Osteoblast (primary cell): ENCODE measurements at regions not wholly inside any gene's neighbourhood (a gene's known extent, or its start where the extent isn't known, plus 50 kb on each side); places are given as distances from the start of the nearest gene placed in this dataset.

Experiments
- DNase-seq: peaks from one replicate; pipeline ENCODE4 v3.0.0; 2011; ENCODE audit warnings: low spot score, mixed read lengths; ENCODE audit not compliant: insufficient read length; ENCODE audit errors: missing footprints
- H2AFZ ChIP-seq: 2 replicates; pipeline ENCODE4 v1.6.0; 2011; ENCODE audit warnings: mild to moderate bottlenecking, low read length
- H3K27ac ChIP-seq: 2 replicates; pipeline ENCODE4 v1.5.1; 2011; ENCODE audit warnings: mild to moderate bottlenecking, low read depth, low read length, moderate library complexity
- H3K27me3 ChIP-seq: 2 replicates; pipeline ENCODE4 v1.6.0; 2012; ENCODE audit warnings: mild to moderate bottlenecking, control low read depth, inconsistent platforms, low read length, moderate library complexity; ENCODE audit not compliant: insufficient read depth
- H3K36me3 ChIP-seq: 2 replicates; pipeline ENCODE4 v1.5.1; 2011; ENCODE audit warnings: mild to moderate bottlenecking, low read length, control low read depth, moderate library complexity; ENCODE audit not compliant: insufficient read depth
- H3K4me1 ChIP-seq: 2 replicates; pipeline ENCODE4 v1.5.1; 2011; ENCODE audit warnings: mild to moderate bottlenecking, low read length, control low read depth, moderate library complexity; ENCODE audit not compliant: insufficient read depth
- H3K4me2 ChIP-seq: 2 replicates; pipeline ENCODE4 v1.6.0; 2011; ENCODE audit warnings: mild to moderate bottlenecking, low read length; ENCODE audit not compliant: insufficient read depth
- H3K4me3 ChIP-seq: fragments of 200-600 bp; sonication (generic); 3 replicates; pipeline ENCODE4 v1.5.1; 2012; ENCODE audit warnings: mild to moderate bottlenecking, low read length, inconsistent platforms; ENCODE audit not compliant: insufficient read depth
- H3K79me2 ChIP-seq: 2 replicates; pipeline ENCODE4 v1.6.0; 2012; ENCODE audit warnings: mild to moderate bottlenecking, low read length, control low read depth, inconsistent platforms; ENCODE audit not compliant: insufficient read depth
- H3K9me3 ChIP-seq: 2 replicates; pipeline ENCODE4 v1.5.1; 2011; ENCODE audit warnings: low read depth, low read length, control low read depth
- H4K20me1 ChIP-seq: 2 replicates; pipeline ENCODE4 v1.6.0; 2012; ENCODE audit warnings: mild to moderate bottlenecking, low read length, control low read depth; ENCODE audit not compliant: insufficient read depth
- TF ChIP-seq, protein P1 (sequence below): IDR thresholded peaks from 2 replicates; pipeline ENCODE4 v1.5.1; 2011; ENCODE audit warnings: mild to moderate bottlenecking, low read depth, low read length, moderate library complexity; ENCODE audit errors: extremely low read depth

DNA sequence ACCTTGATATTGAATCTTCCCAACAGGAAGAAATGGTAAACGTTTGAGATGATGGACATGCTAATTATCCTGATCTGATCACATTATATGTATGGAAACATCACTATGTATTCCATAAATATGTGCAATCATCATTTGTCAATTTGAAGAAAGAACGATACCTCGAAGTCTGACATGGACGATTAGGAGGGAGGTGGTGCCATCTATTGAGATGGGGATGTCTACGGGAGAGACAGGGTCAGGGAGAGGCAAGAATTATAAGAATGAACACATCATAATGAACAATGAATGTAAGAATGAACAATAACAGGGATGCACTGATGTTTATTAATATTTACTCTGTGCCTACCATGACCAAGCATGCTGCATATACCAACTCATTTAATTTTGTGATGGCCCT, 93.7 kb upstream of the SOD3 start:
- Histone ChIP-seq H3K36me3 (no peaks in the 10 kb centered on the region), H2AFZ (no peak overlapping the region), H3K9me3 (no peaks in the 10 kb centered on the region), H3K4me3 (no peak overlapping the region), H3K27me3 (no peaks in the 10 kb centered on the region), H4K20me1 (no peaks in the 10 kb centered on the region), H3K4me1 (no peaks in the 10 kb centered on the region), H3K4me2 (no peak overlapping the region), H3K79me2 (no peaks in the 10 kb centered on the region), H3K27ac (no peak overlapping the region)
- no peak for DNase-seq
- TF ChIP-seq, protein P1, sequence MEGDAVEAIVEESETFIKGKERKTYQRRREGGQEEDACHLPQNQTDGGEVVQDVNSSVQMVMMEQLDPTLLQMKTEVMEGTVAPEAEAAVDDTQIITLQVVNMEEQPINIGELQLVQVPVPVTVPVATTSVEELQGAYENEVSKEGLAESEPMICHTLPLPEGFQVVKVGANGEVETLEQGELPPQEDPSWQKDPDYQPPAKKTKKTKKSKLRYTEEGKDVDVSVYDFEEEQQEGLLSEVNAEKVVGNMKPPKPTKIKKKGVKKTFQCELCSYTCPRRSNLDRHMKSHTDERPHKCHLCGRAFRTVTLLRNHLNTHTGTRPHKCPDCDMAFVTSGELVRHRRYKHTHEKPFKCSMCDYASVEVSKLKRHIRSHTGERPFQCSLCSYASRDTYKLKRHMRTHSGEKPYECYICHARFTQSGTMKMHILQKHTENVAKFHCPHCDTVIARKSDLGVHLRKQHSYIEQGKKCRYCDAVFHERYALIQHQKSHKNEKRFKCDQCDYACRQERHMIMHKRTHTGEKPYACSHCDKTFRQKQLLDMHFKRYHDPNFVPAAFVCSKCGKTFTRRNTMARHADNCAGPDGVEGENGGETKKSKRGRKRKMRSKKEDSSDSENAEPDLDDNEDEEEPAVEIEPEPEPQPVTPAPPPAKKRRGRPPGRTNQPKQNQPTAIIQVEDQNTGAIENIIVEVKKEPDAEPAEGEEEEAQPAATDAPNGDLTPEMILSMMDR = no peak

DNA sequence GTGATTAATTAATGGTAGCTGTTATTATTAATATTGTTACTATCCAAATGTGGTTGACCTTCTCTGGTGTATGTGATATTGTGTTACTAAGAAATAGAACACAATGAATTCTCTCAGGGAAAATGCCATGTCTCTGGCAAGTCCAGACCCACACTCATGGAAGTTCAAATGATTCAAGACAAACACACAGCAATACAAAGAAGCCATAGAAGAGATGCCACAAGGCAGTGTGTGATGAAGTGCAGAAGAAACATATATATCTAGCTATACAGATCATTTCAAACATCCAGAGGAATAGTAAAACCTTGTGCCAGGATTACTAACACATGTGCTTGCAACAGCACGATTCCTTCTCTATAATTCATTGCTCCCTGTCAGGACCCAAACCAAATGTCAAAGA, 93.1 kb upstream of the SOD3 start:
- no peak for DNase-seq
- H3K27ac ChIP-seq = no peak overlapping the region
- no peaks in the 10 kb centered on the region for H3K79me2 ChIP-seq
- H2AFZ ChIP-seq = no peak overlapping the region
- H3K4me3 ChIP-seq = no peak overlapping the region
- H3K4me2 ChIP-seq = no peak overlapping the region
- H4K20me1 ChIP-seq = no peaks in the 10 kb centered on the region
- no peaks in the 10 kb centered on the region for H3K36me3 ChIP-seq
- TF ChIP-seq, protein P1 = no peak
- H3K4me1 ChIP-seq = no peaks in the 10 kb centered on the region
- no peaks in the 10 kb centered on the region for H3K27me3 ChIP-seq
- no peaks in the 10 kb centered on the region for H3K9me3 ChIP-seq

DNA sequence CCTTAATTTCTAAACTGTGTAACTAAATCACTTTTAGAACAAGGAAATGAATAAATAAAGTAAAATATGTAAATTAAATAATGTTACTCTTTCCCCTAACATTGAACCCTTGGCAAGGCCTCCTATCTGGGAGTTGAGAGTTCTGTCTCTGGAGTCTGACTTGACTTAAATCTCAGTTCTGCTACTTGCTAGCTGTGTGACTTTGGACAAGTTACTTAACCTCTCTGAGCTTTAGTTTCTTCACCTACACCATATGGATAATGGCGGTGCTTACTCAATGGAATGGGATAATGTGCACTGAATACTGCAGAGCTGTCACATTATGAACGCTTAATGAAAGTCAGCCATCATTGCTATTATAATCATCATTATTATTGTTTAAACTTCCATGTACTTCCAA, 92.1 kb upstream of the SOD3 start:
- Histone ChIP-seq H3K4me3 (no peak overlapping the region), H3K27ac (no peak overlapping the region), H3K9me3 (no peaks in the 10 kb centered on the region), H3K79me2 (no peaks in the 10 kb centered on the region), H4K20me1 (no peaks in the 10 kb centered on the region), H3K4me1 (no peaks in the 10 kb centered on the region), H2AFZ (no peak overlapping the region), H3K27me3 (no peaks in the 10 kb centered on the region), H3K36me3 (no peaks in the 10 kb centered on the region), H3K4me2 (no peak overlapping the region)
- no peak for DNase-seq
- TF ChIP-seq, protein P1 = no peak

DNA sequence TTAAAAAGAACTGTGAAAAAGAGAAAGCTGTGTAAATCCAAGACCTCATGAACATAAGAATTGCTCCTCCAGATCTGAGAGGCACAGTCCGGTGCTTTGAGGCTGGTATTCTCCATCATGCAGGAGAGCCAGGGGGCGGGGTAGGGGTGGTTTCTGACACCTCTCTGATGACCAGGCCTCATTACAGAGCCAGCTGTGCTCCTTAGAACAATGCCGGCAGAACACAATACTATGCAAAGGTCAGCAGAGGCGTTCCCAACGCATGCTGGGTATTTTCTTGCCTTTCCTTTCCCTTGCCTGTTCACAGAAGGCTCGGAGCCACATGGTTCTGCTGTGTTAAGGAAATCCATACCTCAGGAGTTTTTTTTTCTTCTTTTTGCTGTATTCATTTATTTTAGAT, 91.2 kb upstream of the SOD3 start:
- H4K20me1 ChIP-seq = no peaks in the 10 kb centered on the region
- no peak overlapping the region for H3K27ac ChIP-seq
- H3K36me3 ChIP-seq = no peaks in the 10 kb centered on the region
- no peaks in the 10 kb centered on the region for H3K79me2 ChIP-seq
- TF ChIP-seq, protein P1 = no peak
- no peaks in the 10 kb centered on the region for H3K27me3 ChIP-seq
- H3K4me2 ChIP-seq = no peak overlapping the region
- H2AFZ ChIP-seq = no peak overlapping the region
- H3K4me3 ChIP-seq = no peak overlapping the region
- no peak for DNase-seq
- no peaks in the 10 kb centered on the region for H3K9me3 ChIP-seq
- no peaks in the 10 kb centered on the region for H3K4me1 ChIP-seq
